H9 (cell line): ENCODE measurements at regions not wholly inside any gene's neighbourhood (a gene's known extent, or its start where the extent isn't known, plus 50 kb on each side); places are given as distances from the start of the nearest gene placed in this dataset.

ENCODE experiments used
- DNase-seq: peaks from one replicate; pipeline ENCODE4 v3.0.0-alpha.2; 2017
- H2AFZ ChIP-seq: one replicate; pipeline ENCODE4 v1.6.1; 2013; ENCODE audit warnings: mild to moderate bottlenecking, low read length, control low read depth, moderate library complexity
- H2AK5ac ChIP-seq: 2 replicates; pipeline ENCODE4 v1.6.1; 2013; ENCODE audit warnings: low read length, control low read depth, mixed read lengths; ENCODE audit not compliant: insufficient read length
- H2BK120ac ChIP-seq: one replicate; pipeline ENCODE4 v1.6.1; 2013; ENCODE audit warnings: low read depth, mild to moderate bottlenecking, low read length, control low read depth, inconsistent platforms; ENCODE audit not compliant: poor library complexity, severe bottlenecking
- H2BK12ac ChIP-seq: 2 replicates; pipeline ENCODE4 v1.6.1; 2013; ENCODE audit warnings: low read length, control low read depth, mixed read lengths, low read depth; ENCODE audit not compliant: insufficient read length
- H2BK15ac ChIP-seq: 2 replicates; pipeline ENCODE4 v1.6.1; 2013; ENCODE audit warnings: low read depth, low read length, control low read depth
- H2BK20ac ChIP-seq: one replicate; pipeline ENCODE4 v1.6.1; 2013; ENCODE audit warnings: low read depth, mild to moderate bottlenecking, low read length, control low read depth, inconsistent platforms; ENCODE audit not compliant: poor library complexity, severe bottlenecking
- H2BK5ac ChIP-seq: 2 replicates; pipeline ENCODE4 v1.6.1; 2013; ENCODE audit warnings: low read length, control low read depth, mixed read lengths; ENCODE audit not compliant: insufficient read length
- H3K14ac ChIP-seq: 2 replicates; pipeline ENCODE4 v1.6.1; 2013; ENCODE audit warnings: low read length, control low read depth; ENCODE audit not compliant: insufficient read depth
- H3K18ac ChIP-seq: 2 replicates; pipeline ENCODE4 v1.6.1; 2013; ENCODE audit warnings: low read depth, mild to moderate bottlenecking, mixed read lengths, low read length, control low read depth; ENCODE audit not compliant: insufficient read length
- H3K23ac ChIP-seq: 2 replicates; pipeline ENCODE4 v1.6.1; 2013; ENCODE audit warnings: low read length, control low read depth, mixed read lengths, low read depth; ENCODE audit not compliant: insufficient read length
- H3K23me2 ChIP-seq: 2 replicates; pipeline ENCODE4 v1.6.1; 2013; ENCODE audit warnings: low read depth, mild to moderate bottlenecking, mixed read lengths, low read length, control low read depth; ENCODE audit not compliant: insufficient read length, poor library complexity, severe bottlenecking
- H3K27ac ChIP-seq: 2 replicates; pipeline ENCODE4 v1.5.1; 2013; ENCODE audit warnings: low read length, control low read depth, mixed read lengths, low read depth; ENCODE audit not compliant: insufficient read length
- H3K27me3 ChIP-seq: 2 replicates; pipeline ENCODE4 v1.6.1; 2013; ENCODE audit warnings: low read length, control low read depth, inconsistent platforms; ENCODE audit not compliant: insufficient read depth
- H3K4ac ChIP-seq: 2 replicates; pipeline ENCODE4 v1.6.1; 2013; ENCODE audit warnings: low read depth, mild to moderate bottlenecking, control low read depth, inconsistent platforms, low read length, moderate library complexity
- H3K4me1 ChIP-seq: 2 replicates; pipeline ENCODE4 v1.6.1; 2013; ENCODE audit warnings: low read length, control low read depth, inconsistent platforms; ENCODE audit not compliant: insufficient read depth
- H3K4me2 ChIP-seq: 2 replicates; pipeline ENCODE4 v1.6.1; 2013; ENCODE audit warnings: low read length, control low read depth, mixed read lengths; ENCODE audit not compliant: insufficient read length, insufficient read depth
- H3K56ac ChIP-seq: 2 replicates; pipeline ENCODE4 v1.6.1; 2013; ENCODE audit warnings: low read depth, mild to moderate bottlenecking, mixed read lengths, low read length, control low read depth; ENCODE audit not compliant: insufficient read length
- H3K79me1 ChIP-seq: 2 replicates; pipeline ENCODE4 v1.6.1; 2013; ENCODE audit warnings: low read depth, mild to moderate bottlenecking, moderate library complexity, low read length, control low read depth, inconsistent platforms; ENCODE audit not compliant: insufficient read depth, poor library complexity, severe bottlenecking
- H3K79me2 ChIP-seq: 2 replicates; pipeline ENCODE4 v1.6.1; 2013; ENCODE audit warnings: low read length, control low read depth, inconsistent platforms; ENCODE audit not compliant: insufficient read depth
- H3K9ac ChIP-seq: 2 replicates; pipeline ENCODE4 v1.6.1; 2013; ENCODE audit warnings: low read length, control low read depth, mixed read lengths; ENCODE audit not compliant: insufficient read length; ENCODE audit errors: extremely low read depth
- H3K9me3 ChIP-seq: one replicate; pipeline ENCODE4 v1.6.1; 2013; ENCODE audit warnings: low read depth, low read length, inconsistent platforms; ENCODE audit not compliant: control insufficient read depth
- H3T11ph ChIP-seq: one replicate; pipeline ENCODE4 v1.6.1; 2013; ENCODE audit warnings: mild to moderate bottlenecking, low read length, control low read depth, inconsistent platforms
- H4K20me1 ChIP-seq: one replicate; pipeline ENCODE4 v1.6.1; 2013; ENCODE audit not compliant: control insufficient read depth, insufficient read length, insufficient read depth
- H4K5ac ChIP-seq: 2 replicates; pipeline ENCODE4 v1.6.1; 2013; ENCODE audit warnings: low read depth, mild to moderate bottlenecking, mixed read lengths, low read length, control low read depth; ENCODE audit not compliant: insufficient read length
- H4K8ac ChIP-seq: replicated peaks from 2 replicates; pipeline ENCODE4 v1.6.1; 2013; ENCODE audit warnings: low read length, control low read depth, mixed read lengths, low read depth; ENCODE audit not compliant: insufficient read length
- H4K91ac ChIP-seq: 2 replicates; pipeline ENCODE4 v1.6.1; 2013; ENCODE audit warnings: low read depth, mild to moderate bottlenecking, moderate library complexity, mixed read lengths, low read length, control low read depth; ENCODE audit not compliant: insufficient read length
- H3K27ac Mint-ChIP-seq, 3 experiments: 2 replicates in 2 of 3; 3 replicates in 1 of 3; pipeline ENCODE4 v1.8.0; 2020 to 2021; ENCODE audit warnings: mixed read lengths in 3 of 3, mild to moderate bottlenecking in 1 of 3, moderate library complexity in 1 of 3
- H3K27me3 Mint-ChIP-seq: 2 replicates; pipeline ENCODE4 v1.8.0; 2021; ENCODE audit warnings: low read depth, mild to moderate bottlenecking, moderate library complexity, mixed read lengths
- H3K36me3 Mint-ChIP-seq, 3 experiments: 2 replicates in 2 of 3; 3 replicates in 1 of 3; pipeline ENCODE4 v1.8.0; 2020 to 2021; ENCODE audit warnings: low read depth in 3 of 3, mixed read lengths in 3 of 3; ENCODE audit not compliant: insufficient read depth in 1 of 3
- H3K4me1 Mint-ChIP-seq, 2 experiments: 2 replicates each; pipeline ENCODE4 v1.8.0; 2020; ENCODE audit warnings: mixed read lengths in 2 of 2
- H3K4me3 Mint-ChIP-seq, 2 experiments: 2 replicates in 1 of 2; 3 replicates in 1 of 2; pipeline ENCODE4 v1.8.0; 2020 to 2021; ENCODE audit warnings: mild to moderate bottlenecking in 2 of 2, mixed read lengths in 2 of 2, moderate library complexity in 1 of 2
- H3K9me3 Mint-ChIP-seq, 2 experiments: 2 replicates in 1 of 2; 3 replicates in 1 of 2; pipeline ENCODE4 v1.8.0; 2020; ENCODE audit warnings: mild to moderate bottlenecking in 2 of 2, mixed read lengths in 2 of 2, moderate library complexity in 1 of 2
- CTCF ChIP-seq: fragments of 200-600 bp; sonication (generic); conservative IDR thresholded peaks from 3 replicates; pipeline ENCODE4 v1.8.0; 2021; ENCODE audit warnings: antibody characterized with exemption, mild to moderate bottlenecking
- WGBS: extraction: QIAGEN DNeasy Blood & Tissue Kit; methylation state at CpG from one replicate; pipeline ENCODE4 v1.1.7; 2013; ENCODE audit warnings: missing lambda C conversion rate, low lambda C conversion rate, mixed read lengths; ENCODE audit not compliant: insufficient read length; ENCODE audit errors: extremely low coverage; 5-methylcytosine and 5-hydroxymethylcytosine counted together

GRCh38 chr15:95447486-95447885 lies 883.0 kb upstream of the NR2F2 start:
- Histone ChIP-seq H2AK5ac (no peak overlapping the region), H3K79me1 (no peaks in the 10 kb centered on the region), H3K27ac (no peak overlapping the region), H2BK12ac (no peak overlapping the region), H3K9me3 (no peaks in the 10 kb centered on the region), H4K5ac (no peak overlapping the region), H3T11ph (no peak overlapping the region), H2AFZ (no peak overlapping the region), H3K9ac (no peak overlapping the region), H3K4me1 (no peaks in the 10 kb centered on the region), H3K79me2 (no peaks in the 10 kb centered on the region), H3K4me2 (no peak overlapping the region), H3K23me2 (no peaks in the 10 kb centered on the region), H2BK15ac (no peak overlapping the region), H3K23ac (no peak overlapping the region), H2BK5ac (no peak overlapping the region), H4K91ac (no peak overlapping the region), H3K18ac (no peak overlapping the region), H4K8ac (no peak overlapping the region), H4K20me1 (no peaks in the 10 kb centered on the region), H2BK20ac (no peak overlapping the region), H3K27me3 (no peaks in the 10 kb centered on the region), H3K4ac (no peak overlapping the region), H3K56ac (no peak overlapping the region), H3K14ac (no peak overlapping the region), H2BK120ac (no peak overlapping the region)
- Mint-ChIP-seq H3K27ac (no peak overlapping the region), H3K4me1 (peaks cover 0 to 5% of the 10 kb centered on the region in 2 experiments; a peak in 1 of 4 replicates), H3K9me3 (no peaks in the 10 kb centered on the region), H3K4me3 (no peak overlapping the region), H3K27me3 (no peaks in the 10 kb centered on the region), H3K36me3 (no peaks in the 10 kb centered on the region; a peak in 1 of 7 replicates)
- TF ChIP-seq CTCF = no peak
- no peak for DNase-seq
- no CpG with 5 or more reads among the region's 4 CpGs for WGBS
